Heart left ventricle (tissue), 16 donors: ENCODE measurements at regions not wholly inside any gene's neighbourhood (a gene's known extent, or its start where the extent isn't known, plus 50 kb on each side); places are given as distances from the start of the nearest gene placed in this dataset.

Experiments
- ATAC-seq, 4 donors: fragments of 200-7000 bp; cut with Tn5 transposase; one replicate each; pipeline ENCODE4 v1.9.1; 2020 to 2022; ENCODE audit warnings: moderate library complexity in 4 of 4, mild to moderate bottlenecking in 3 of 4, moderate number of reproducible peaks in 1 of 4
- DNase-seq, 5 donors: peaks; one replicate each; pipeline ENCODE4 v3.0.0-alpha.2; 2020
- H3K27ac ChIP-seq, 12 donors: fragments of 200-600 bp; sonication (generic) in 4 of 12; one replicate each; pipeline versions ENCODE4 v1.5.0 to v1.8.0; 2016 to 2022; ENCODE audit warnings: mild to moderate bottlenecking in 2 of 12
- H3K27me3 ChIP-seq, 9 donors: fragments of 200-600 bp; sonication (generic) in 2 of 9; one replicate each; pipeline versions ENCODE4 v1.5.1 to v1.8.0; 2016 to 2022; ENCODE audit warnings: mild to moderate bottlenecking in 3 of 9
- H3K36me3 ChIP-seq, 9 donors: fragments of 200-600 bp; sonication (generic) in 2 of 9; one replicate each; pipeline versions ENCODE4 v1.5.0 to v1.8.0; 2018 to 2022; ENCODE audit warnings: mild to moderate bottlenecking in 2 of 9
- H3K4me1 ChIP-seq, 12 donors: fragments of 200-600 bp; sonication (generic) in 4 of 12; one replicate each; pipeline versions ENCODE4 v1.5.0 to v1.8.0; 2016 to 2022; ENCODE audit warnings: mild to moderate bottlenecking in 3 of 12
- H3K4me3 ChIP-seq, 12 donors: fragments of 200-600 bp; sonication (generic) in 4 of 12; one replicate each; pipeline versions ENCODE4 v1.5.0 to v1.8.0; 2017 to 2022; ENCODE audit warnings: mild to moderate bottlenecking in 9 of 12, moderate library complexity in 4 of 12
- H3K9me3 ChIP-seq, 12 donors: fragments of 200-600 bp; sonication (generic) in 4 of 12; one replicate each; pipeline versions ENCODE4 v1.5.0 to v1.8.0; 2016 to 2022; ENCODE audit warnings: mild to moderate bottlenecking in 1 of 12
- POLR2A ChIP-seq, 2 donors: fragments of 450-650 bp; IDR thresholded peaks; one replicate each; pipeline ENCODE4 v1.6.1; 2017; ENCODE audit warnings: antibody characterized with exemption in 2 of 2, mild to moderate bottlenecking in 2 of 2, moderate library complexity in 2 of 2
- WGBS, 4 donors: extraction: QIAGEN DNeasy Blood & Tissue Kit in 2 of 4; methylation state at CpG; one replicate each; pipeline versions ENCODE4 v1.1.5 to v1.1.7; 2013 to 2018; 5-methylcytosine and 5-hydroxymethylcytosine counted together
- intact Hi-C, 10 donors: fragments of 100-400 bp; cut with DNase I; formaldehyde crosslinking; loops; one replicate each; pipeline versions ENCODE4 v1.11.1 to v1.14.2; 2022
- TF ChIP-seq, protein P1 (sequence below), 12 donors: fragments of 200-600 bp; sonication (generic) in 4 of 12; IDR thresholded peaks; one replicate each; pipeline versions ENCODE4 v1.5.0 to v1.8.0; 2018 to 2022; ENCODE audit warnings: antibody characterized with exemption in 12 of 12, mild to moderate bottlenecking in 5 of 12
- donor health status: ischemic (EF 13 %, LVEDD 7.1; RV severe dilation, severe dysfunction).
- donor health status: healthy with polysubstance abuse.
- donor health status: DM: no; HTN: yes; CAD: no.
- donor health status: DM: no; HTN: no; CAD: no.
- donor health status: ischemic (EF 25% LVEDD 6.9; RV normal size, moderate dysfunction).
- donor health status: ischemic (EF 25% LVEDD 5.7; RV mildly dilated, moderate dysfunction).
- donor health status: healthy.
- donor health status: DM: yes; HTN: yes; CAD: no.
- donor health status: ischemic (EF 35%, LVEDD 5.7; RV mildly dilated, moderate dysfunction).
- donor health status: nonischemic (EF 11% LVEDD 7.7; RV severe dilation, severe dysfunction).
- donor health status: DM: yes; HTN: yes; CAD: no.
- donor health status: PGD.
- donor health status: ischemic (EF 29% LVEDD 5.4; RV normal size, mild dysfunction).
- donor health status: nonischemic (EF 23%, LVEDD 6.1; RV moderate dilation, normal function).

DNA sequence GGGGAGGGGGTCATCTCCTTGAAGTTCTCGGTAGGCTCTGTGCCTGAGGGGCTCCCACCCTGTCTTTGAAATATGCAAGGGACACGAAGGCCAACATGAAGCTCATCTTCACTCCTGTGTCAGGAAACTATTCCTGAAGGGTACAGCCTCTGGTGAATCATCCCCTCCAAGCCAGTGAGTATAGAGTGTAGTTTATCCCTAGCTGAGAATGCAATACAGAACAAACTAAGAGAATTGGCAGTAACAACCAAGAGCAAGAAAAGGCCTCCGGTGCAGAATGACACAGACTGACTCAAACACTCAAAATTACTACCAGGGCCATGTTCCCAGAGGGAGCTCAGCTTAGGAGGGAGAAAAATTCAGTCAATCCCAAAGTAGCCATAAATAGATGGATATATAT is 413.3 kb downstream of the BCL11A start:
- no peaks in the 10 kb centered on the region for H3K4me1 ChIP-seq
- no peak for DNase-seq
- WGBS, 4 donors = 39 to 75% (median 59%) methylated on average over 3 of the region's 3 CpGs
- H3K27me3 ChIP-seq = no peaks in the 10 kb centered on the region
- no peak overlapping the region for H3K27ac ChIP-seq
- H3K36me3 ChIP-seq = no peaks in the 10 kb centered on the region
- H3K4me3 ChIP-seq = no peak overlapping the region
- TF ChIP-seq, protein P1, sequence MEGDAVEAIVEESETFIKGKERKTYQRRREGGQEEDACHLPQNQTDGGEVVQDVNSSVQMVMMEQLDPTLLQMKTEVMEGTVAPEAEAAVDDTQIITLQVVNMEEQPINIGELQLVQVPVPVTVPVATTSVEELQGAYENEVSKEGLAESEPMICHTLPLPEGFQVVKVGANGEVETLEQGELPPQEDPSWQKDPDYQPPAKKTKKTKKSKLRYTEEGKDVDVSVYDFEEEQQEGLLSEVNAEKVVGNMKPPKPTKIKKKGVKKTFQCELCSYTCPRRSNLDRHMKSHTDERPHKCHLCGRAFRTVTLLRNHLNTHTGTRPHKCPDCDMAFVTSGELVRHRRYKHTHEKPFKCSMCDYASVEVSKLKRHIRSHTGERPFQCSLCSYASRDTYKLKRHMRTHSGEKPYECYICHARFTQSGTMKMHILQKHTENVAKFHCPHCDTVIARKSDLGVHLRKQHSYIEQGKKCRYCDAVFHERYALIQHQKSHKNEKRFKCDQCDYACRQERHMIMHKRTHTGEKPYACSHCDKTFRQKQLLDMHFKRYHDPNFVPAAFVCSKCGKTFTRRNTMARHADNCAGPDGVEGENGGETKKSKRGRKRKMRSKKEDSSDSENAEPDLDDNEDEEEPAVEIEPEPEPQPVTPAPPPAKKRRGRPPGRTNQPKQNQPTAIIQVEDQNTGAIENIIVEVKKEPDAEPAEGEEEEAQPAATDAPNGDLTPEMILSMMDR (IDR thresholded peaks at IDR 0.05) = no peak
- no peak for TF ChIP-seq POLR2A (IDR thresholded peaks at IDR 0.05)
- H3K9me3 ChIP-seq = peaks cover 0 to 11% (median 0%) of the 10 kb centered on the region in 12 donors
- intact Hi-C loops = no loop called here
- no peak for ATAC-seq

DNA sequence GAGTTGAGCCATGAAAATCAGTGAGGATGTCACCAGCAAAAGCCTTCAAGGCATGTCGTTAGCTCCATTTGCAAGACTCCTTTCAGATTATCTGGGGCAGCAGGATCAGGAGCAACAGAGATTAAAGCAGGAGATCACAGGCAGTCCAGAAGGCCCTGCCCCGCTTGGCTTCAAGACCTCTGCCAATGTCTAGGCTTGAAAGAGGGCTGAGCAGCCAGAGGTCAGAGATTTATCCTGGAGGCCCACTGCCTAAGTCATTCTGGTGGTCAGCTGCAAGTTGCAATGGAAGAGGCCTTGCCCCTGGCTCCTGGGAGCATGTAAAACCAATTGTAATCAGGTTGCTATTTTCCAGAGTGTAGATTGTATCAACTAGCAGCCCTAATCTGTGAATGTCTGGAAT is 416.5 kb downstream of the BCL11A start:
- peaks cover 0 to 12% (median 0%) of the 10 kb centered on the region in 12 donors for H3K9me3 ChIP-seq
- TF ChIP-seq POLR2A (IDR thresholded peaks at IDR 0.05) = no peak
- TF ChIP-seq, protein P1 (IDR thresholded peaks at IDR 0.05) = no peak
- H3K4me1 ChIP-seq = no peaks in the 10 kb centered on the region
- 47 to 87% (median 76%) methylated on average over 1 to 2 of the region's 2 CpGs for WGBS, 4 donors
- DNase-seq = no peak
- no peak for ATAC-seq
- H3K4me3 ChIP-seq = no peak overlapping the region
- H3K36me3 ChIP-seq = no peaks in the 10 kb centered on the region
- no peaks in the 10 kb centered on the region for H3K27me3 ChIP-seq
- no peak overlapping the region for H3K27ac ChIP-seq
- intact Hi-C loops = no loop called here

DNA sequence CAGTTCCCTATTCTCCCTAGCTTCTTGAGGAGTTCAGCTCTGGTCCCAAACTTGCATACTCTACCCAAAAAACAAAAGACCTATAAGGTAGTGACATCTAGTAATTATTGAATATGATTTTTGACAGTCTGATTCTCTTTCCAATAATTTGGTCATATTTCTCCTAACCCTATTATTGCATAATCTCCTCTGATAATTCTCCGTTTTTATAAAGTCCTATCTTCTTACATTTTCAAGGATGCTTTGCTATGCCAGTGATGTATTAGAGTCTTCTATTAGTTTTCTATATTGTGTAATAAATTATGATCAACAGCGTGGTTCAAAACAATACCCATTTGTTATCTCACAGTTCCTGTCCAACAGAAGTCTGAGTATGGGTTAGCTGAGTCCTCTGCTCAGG is 426.3 kb downstream of the BCL11A start:
- no peak overlapping the region for H3K4me3 ChIP-seq
- intact Hi-C loops = loop anchor here in 3 of 10 donors (10.0 kb wide), 1 partner anchor 822 kb away; no protein-coding TSS in a partner anchor
- no peaks in the 10 kb centered on the region for H3K36me3 ChIP-seq
- no peaks in the 10 kb centered on the region for H3K4me1 ChIP-seq
- DNase-seq = no peak
- no peak overlapping the region for H3K27ac ChIP-seq
- ATAC-seq = no peak
- WGBS, 4 donors = 77 to 86% (median 81%) methylated on average over 2 of the region's 2 CpGs
- no peaks in the 10 kb centered on the region for H3K27me3 ChIP-seq
- TF ChIP-seq POLR2A (IDR thresholded peaks at IDR 0.05) = no peak
- TF ChIP-seq, protein P1 (IDR thresholded peaks at IDR 0.05) = no peak
- peaks cover 0 to 7% (median 0%) of the 10 kb centered on the region in 12 donors for H3K9me3 ChIP-seq

DNA sequence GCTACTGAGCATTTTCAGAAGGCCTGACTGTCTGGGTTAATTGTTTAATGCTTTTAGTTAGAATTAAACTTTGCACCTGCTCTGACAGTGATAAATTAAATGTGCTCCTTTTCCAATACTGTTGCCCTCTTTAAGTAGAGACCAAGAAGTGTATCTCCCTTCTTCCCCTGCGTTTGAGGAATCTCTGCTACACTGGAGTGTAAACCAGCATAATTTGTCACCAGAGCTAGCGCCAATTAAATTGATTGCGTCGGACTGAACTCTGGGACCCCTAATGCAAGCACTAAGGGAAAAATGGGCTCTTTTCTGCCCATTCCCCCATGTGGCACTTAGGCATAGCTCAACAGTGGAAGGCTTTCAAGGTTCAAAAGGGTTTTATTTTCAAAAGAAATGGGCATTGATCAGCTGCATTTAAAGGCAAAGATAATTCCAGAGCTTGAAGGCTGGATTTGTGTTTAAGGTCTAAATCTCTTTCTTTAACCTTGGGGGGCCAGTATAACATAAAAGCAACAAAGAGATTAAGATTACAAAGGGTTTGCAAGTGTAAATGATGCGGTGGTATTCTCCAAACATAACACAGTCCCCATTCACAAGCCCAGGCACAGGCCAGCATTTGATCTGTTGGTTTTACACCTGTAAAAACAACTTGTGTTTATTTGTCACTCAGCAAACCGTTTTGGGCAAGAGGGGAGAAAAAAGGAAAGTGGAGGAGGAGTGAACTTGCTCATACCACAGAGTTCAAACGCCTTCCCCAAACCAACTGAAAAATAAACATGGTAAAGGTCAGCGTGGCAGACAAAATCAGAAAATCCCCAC is 427.6 kb downstream of the BCL11A start:
- H3K36me3 ChIP-seq = no peaks in the 10 kb centered on the region
- intact Hi-C loops = loop anchor here in 3 of 10 donors (10.0 kb wide), 1 partner anchor 821 kb away; no protein-coding TSS in a partner anchor
- no peaks in the 10 kb centered on the region for H3K4me1 ChIP-seq
- H3K27me3 ChIP-seq = no peaks in the 10 kb centered on the region
- DNase-seq (no peak), ATAC-seq (no peak)
- 50 to 61% (median 58%) methylated on average over 8 of the region's 8 CpGs for WGBS, 4 donors
- H3K9me3 ChIP-seq = peaks cover 0 to 5% (median 0%) of the 10 kb centered on the region in 12 donors
- TF ChIP-seq, protein P1 (IDR thresholded peaks at IDR 0.05) = no peak
- no peak for TF ChIP-seq POLR2A (IDR thresholded peaks at IDR 0.05)
- H3K27ac ChIP-seq = no peak overlapping the region
- H3K4me3 ChIP-seq = no peak overlapping the region
